Activated B cell treated with CpG ODN at 0.5 μM for 24 hours (primary cell): ENCODE measurements at regions not wholly inside any gene's neighbourhood (a gene's known extent, or its start where the extent isn't known, plus 50 kb on each side); places are given as distances from the start of the nearest gene placed in this dataset.

Experiments used
- ATAC-seq: fragments of 200-7000 bp; cut with Tn5 transposase; one replicate; pipeline ENCODE4 v1.10.0; 2021; ENCODE audit warnings: low read depth, mild to moderate bottlenecking, moderate library complexity
- CTCF ChIA-PET: fragments of 350-600 bp; sonication (Branson Sonifier 250); formaldehyde crosslinking; loops from one replicate; lab custom pipeline; 2021; ENCODE audit warnings: antibody characterized with exemption; lab: Charles Lee
- POLR2A ChIA-PET: fragments of 350-600 bp; sonication (Branson Sonifier 250); formaldehyde crosslinking; loops from one replicate; lab custom pipeline; 2021; ENCODE audit warnings: antibody characterized with exemption; lab: Charles Lee
- DNase-seq: peaks from one replicate; pipeline ENCODE4 v3.0.0; 2022
- H3K27ac Mint-ChIP-seq: one replicate; pipeline ENCODE4 v1.8.0; 2020; ENCODE audit warnings: mixed read lengths
- H3K27me3 Mint-ChIP-seq: one replicate; pipeline ENCODE4 v1.8.0; 2021; ENCODE audit warnings: mixed read lengths
- H3K36me3 Mint-ChIP-seq: one replicate; pipeline ENCODE4 v1.8.0; 2021; ENCODE audit warnings: low read depth, mixed read lengths
- H3K4me1 Mint-ChIP-seq: one replicate; pipeline ENCODE4 v1.8.0; 2021; ENCODE audit warnings: mixed read lengths
- H3K4me3 Mint-ChIP-seq: one replicate; pipeline ENCODE4 v1.8.0; 2020; ENCODE audit warnings: mild to moderate bottlenecking, mixed read lengths
- H3K9me3 Mint-ChIP-seq: one replicate; pipeline ENCODE4 v1.8.0; 2020; ENCODE audit warnings: mixed read lengths
- CTCF ChIP-seq: fragments of 200-600 bp; IDR thresholded peaks from one replicate; pipeline ENCODE4 v1.8.0; 2022; ENCODE audit warnings: antibody characterized with exemption, mild to moderate bottlenecking
- intact Hi-C: fragments of 100-400 bp; cut with micrococcal nuclease; formaldehyde crosslinking; loops from one replicate; pipeline ENCODE4 v1.15.1; 2024

- no peak for ATAC-seq
- Mint-ChIP-seq H3K9me3 (no peaks in the 10 kb centered on the region), H3K36me3 (no peaks in the 10 kb centered on the region)
Measured at GRCh38 chr5:135240781-135241360, 158.2 kb downstream of the MACROH2A1 start.

GRCh38 chr5:135240283-135240633, 158.8 kb downstream of the MACROH2A1 start:
- CTCF ChIA-PET, result no interaction called here

More at GRCh38 chr5:135240781-135241360, 158.2 kb downstream of the MACROH2A1 start:
- POLR2A ChIA-PET, result no interaction called here
- H3K4me3 Mint-ChIP-seq, result no peak overlapping the region
- CTCF ChIA-PET, result no interaction called here
- H3K4me1 Mint-ChIP-seq, result no peaks in the 10 kb centered on the region
- no peaks in the 10 kb centered on the region for H3K27me3 Mint-ChIP-seq
- no peak for DNase-seq
- intact Hi-C loops, result no loop called here
- no peak for TF ChIP-seq CTCF
- H3K27ac Mint-ChIP-seq, result no peak overlapping the region

GRCh38 chr5:135239453-135240282, 159.4 kb downstream of the MACROH2A1 start:
- H3K27me3 Mint-ChIP-seq, result no peaks in the 10 kb centered on the region
- DNase-seq (no peak), ATAC-seq (no peak)
- ChIA-PET CTCF (no interaction called here), POLR2A (no interaction called here)
- no peaks in the 10 kb centered on the region for H3K4me1 Mint-ChIP-seq
- H3K4me3 Mint-ChIP-seq, result no peak overlapping the region
- no peaks in the 10 kb centered on the region for H3K36me3 Mint-ChIP-seq
- intact Hi-C loops, result no loop called here
- no peak for TF ChIP-seq CTCF
- no peak overlapping the region for H3K27ac Mint-ChIP-seq
- H3K9me3 Mint-ChIP-seq, result no peaks in the 10 kb centered on the region

More at GRCh38 chr5:135240283-135240633, 158.8 kb downstream of the MACROH2A1 start:
- Mint-ChIP-seq H3K36me3 (no peaks in the 10 kb centered on the region), H3K27me3 (no peaks in the 10 kb centered on the region), H3K27ac (no peak overlapping the region), H3K9me3 (no peaks in the 10 kb centered on the region), H3K4me1 (no peaks in the 10 kb centered on the region), H3K4me3 (no peak overlapping the region)
- ATAC-seq (no peak), DNase-seq (no peak)
- intact Hi-C loops, result no loop called here
- TF ChIP-seq CTCF, result no peak
- POLR2A ChIA-PET, result no interaction called here

- DNase-seq (no peak), ATAC-seq (no peak)
- Mint-ChIP-seq H3K36me3 (no peaks in the 10 kb centered on the region), H3K9me3 (no peaks in the 10 kb centered on the region), H3K4me1 (no peaks in the 10 kb centered on the region), H3K4me3 (no peak overlapping the region), H3K27ac (no peak overlapping the region), H3K27me3 (no peaks in the 10 kb centered on the region)
- POLR2A ChIA-PET, result no interaction called here
- intact Hi-C loops, result no loop called here
- TF ChIP-seq CTCF, result no peak
- CTCF ChIA-PET, result no interaction called here
Measured at GRCh38 chr5:135238622-135239452, 160.2 kb downstream of the MACROH2A1 start.

GRCh38 chr5:135237748-135238103, 161.3 kb downstream of the MACROH2A1 start:
- no peak for DNase-seq
- ChIA-PET CTCF (no interaction called here), POLR2A (no interaction called here)
- Mint-ChIP-seq H3K9me3 (no peaks in the 10 kb centered on the region), H3K4me1 (no peaks in the 10 kb centered on the region), H3K4me3 (no peak overlapping the region), H3K36me3 (no peaks in the 10 kb centered on the region), H3K27me3 (no peaks in the 10 kb centered on the region), H3K27ac (no peak overlapping the region)
- TF ChIP-seq CTCF, result no peak
- ATAC-seq, result no peak
- intact Hi-C loops, result no loop called here
